Astrocyte of the spinal cord (primary cell): ENCODE measurements at regions not wholly inside any gene's neighbourhood (a gene's known extent, or its start where the extent isn't known, plus 50 kb on each side); places are given as distances from the start of the nearest gene placed in this dataset.
A peak's percentile ranks its signal among the peaks of the same experiment; 100 is the strongest.

Experiments
- DNase-seq: peaks from one replicate; pipeline ENCODE4 v3.0.0; 2011; ENCODE audit warnings: low read depth, low spot score
- H3K4me3 ChIP-seq: 2 replicates; pipeline ENCODE4 v1.5.1; 2011; ENCODE audit warnings: low read depth, mild to moderate bottlenecking, low read length, moderate library complexity
- in situ Hi-C: cut with HindIII; loops from 2 replicates; pipeline ENCODE4 v1.10.0; 2017; ENCODE audit warnings: low sequenced_read_pairs
- TF ChIP-seq, protein P1 (sequence below): IDR thresholded peaks from 2 replicates; pipeline ENCODE4 v1.5.1; 2012; ENCODE audit warnings: low read depth, mild to moderate bottlenecking, low read length, inconsistent platforms

DNA sequence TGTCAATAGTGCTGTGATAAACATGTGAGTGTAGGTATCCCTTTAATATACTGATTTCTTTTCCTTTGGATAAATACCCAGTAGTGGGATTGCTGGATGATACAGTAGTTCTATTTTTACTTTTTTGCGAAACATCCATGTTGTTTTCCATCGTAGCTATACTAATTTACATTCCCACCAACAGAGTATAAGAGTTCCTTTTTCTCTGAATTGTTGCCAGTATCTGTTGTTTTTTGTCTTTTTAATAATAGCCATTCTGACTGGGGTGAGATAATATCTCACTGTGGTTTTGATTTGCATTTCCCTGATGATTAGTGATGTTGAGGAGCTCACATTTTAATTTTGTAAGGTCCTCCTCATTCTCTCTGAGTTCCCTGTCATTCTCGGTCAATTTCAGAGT lies 71.1 kb upstream of the NFIL3 start:
- TF ChIP-seq, protein P1, sequence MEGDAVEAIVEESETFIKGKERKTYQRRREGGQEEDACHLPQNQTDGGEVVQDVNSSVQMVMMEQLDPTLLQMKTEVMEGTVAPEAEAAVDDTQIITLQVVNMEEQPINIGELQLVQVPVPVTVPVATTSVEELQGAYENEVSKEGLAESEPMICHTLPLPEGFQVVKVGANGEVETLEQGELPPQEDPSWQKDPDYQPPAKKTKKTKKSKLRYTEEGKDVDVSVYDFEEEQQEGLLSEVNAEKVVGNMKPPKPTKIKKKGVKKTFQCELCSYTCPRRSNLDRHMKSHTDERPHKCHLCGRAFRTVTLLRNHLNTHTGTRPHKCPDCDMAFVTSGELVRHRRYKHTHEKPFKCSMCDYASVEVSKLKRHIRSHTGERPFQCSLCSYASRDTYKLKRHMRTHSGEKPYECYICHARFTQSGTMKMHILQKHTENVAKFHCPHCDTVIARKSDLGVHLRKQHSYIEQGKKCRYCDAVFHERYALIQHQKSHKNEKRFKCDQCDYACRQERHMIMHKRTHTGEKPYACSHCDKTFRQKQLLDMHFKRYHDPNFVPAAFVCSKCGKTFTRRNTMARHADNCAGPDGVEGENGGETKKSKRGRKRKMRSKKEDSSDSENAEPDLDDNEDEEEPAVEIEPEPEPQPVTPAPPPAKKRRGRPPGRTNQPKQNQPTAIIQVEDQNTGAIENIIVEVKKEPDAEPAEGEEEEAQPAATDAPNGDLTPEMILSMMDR = no peak
- in situ Hi-C loops = no loop called here
- DNase-seq = no peak
- no peak overlapping the region for H3K4me3 ChIP-seq

DNA sequence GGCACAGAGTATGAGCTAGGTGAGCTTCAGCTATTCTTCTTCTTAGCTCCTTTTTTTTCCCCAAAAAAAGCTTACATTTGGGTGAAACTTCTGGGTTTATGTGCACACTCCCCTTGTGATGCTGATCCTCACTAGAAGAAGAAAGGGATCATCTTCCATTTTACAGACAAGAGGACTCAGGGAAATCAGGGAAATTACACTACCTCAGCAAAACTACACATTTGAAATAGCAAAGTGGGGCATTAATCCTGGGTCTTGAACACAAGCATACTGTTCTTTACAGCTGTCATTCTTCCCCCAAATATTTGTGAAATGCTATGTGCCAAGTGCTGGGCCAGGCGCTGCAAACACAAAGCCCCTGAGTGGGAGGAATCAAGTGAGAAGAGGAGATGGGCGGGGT lies 68.6 kb upstream of the NFIL3 start:
- H3K4me3 ChIP-seq = no peak overlapping the region
- in situ Hi-C loops = no loop called here
- TF ChIP-seq, protein P1 = no peak
- DNase-seq = no peak

DNA sequence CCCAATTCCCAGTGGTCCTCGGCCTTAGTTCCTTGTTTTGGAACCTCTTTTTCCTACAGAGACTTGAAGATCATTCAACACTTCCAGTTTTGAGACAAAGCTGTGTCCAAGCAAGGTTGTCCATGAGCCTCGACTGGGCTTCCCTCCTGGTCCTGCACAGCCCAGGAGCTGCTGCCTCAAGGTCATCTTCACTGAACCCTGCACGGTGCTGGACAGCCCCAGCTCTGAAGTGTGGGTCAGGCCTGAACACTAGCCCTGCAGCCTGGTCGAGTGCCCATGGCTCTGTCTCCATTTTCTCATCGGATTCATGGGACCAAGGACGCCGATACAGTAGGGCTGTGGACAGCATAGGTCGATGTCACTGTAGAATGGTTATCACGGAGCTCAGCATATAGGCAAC lies 68.0 kb upstream of the NFIL3 start:
- no peak overlapping the region for H3K4me3 ChIP-seq
- DNase-seq = no peak
- TF ChIP-seq, protein P1 = no peak
- in situ Hi-C loops = no loop called here

DNA sequence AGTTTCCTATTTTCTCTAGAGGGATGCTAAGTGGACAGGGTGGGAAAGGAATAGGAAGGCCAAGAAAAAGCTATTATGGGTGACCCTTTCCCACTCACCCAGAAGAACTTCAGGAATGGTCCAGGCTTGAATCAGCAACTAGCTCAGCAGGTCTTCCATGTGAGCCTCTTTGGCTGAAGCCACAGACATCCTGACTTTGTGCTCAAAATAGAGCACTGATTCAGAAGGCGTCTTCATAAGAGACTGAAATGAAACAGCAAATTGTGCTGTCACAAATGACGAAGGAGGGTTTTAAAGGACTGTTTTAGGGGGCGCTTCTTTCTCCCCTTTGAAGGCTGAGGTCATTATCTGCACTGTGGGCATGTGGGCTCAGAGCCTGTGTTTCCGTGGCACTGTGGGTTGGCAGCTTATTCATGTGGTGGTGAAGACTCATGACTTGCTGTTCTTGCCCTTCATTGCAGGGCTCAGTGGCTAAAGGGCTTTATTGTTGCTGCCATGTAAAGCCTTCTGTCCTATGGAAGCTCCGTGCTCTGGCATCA lies 65.8 kb upstream of the NFIL3 start:
- DNase-seq = peak; percentile 91
- in situ Hi-C loops = no loop called here
- H3K4me3 ChIP-seq = no peak overlapping the region
- TF ChIP-seq, protein P1 = no peak

DNA sequence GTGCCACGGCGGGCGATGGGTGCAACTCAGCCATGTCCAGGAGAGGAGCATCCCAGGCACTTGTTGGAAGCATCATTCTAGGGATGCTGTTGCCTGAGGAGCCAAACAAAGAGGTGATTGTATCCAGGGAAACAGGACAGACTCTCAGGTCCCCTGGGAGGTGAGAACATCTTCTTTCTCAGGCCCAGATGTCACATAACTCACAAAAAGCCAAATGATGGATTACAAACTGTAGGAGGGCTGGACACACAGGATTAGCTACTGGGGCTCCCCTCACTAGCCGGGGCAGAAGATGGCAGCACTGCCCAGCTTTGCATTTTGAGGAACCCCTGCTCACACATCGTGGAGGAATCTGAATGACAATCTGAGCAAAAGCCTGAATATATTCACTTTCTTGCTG lies 64.7 kb upstream of the NFIL3 start:
- TF ChIP-seq, protein P1 = no peak
- no peak overlapping the region for H3K4me3 ChIP-seq
- in situ Hi-C loops = no loop called here
- no peak for DNase-seq

DNA sequence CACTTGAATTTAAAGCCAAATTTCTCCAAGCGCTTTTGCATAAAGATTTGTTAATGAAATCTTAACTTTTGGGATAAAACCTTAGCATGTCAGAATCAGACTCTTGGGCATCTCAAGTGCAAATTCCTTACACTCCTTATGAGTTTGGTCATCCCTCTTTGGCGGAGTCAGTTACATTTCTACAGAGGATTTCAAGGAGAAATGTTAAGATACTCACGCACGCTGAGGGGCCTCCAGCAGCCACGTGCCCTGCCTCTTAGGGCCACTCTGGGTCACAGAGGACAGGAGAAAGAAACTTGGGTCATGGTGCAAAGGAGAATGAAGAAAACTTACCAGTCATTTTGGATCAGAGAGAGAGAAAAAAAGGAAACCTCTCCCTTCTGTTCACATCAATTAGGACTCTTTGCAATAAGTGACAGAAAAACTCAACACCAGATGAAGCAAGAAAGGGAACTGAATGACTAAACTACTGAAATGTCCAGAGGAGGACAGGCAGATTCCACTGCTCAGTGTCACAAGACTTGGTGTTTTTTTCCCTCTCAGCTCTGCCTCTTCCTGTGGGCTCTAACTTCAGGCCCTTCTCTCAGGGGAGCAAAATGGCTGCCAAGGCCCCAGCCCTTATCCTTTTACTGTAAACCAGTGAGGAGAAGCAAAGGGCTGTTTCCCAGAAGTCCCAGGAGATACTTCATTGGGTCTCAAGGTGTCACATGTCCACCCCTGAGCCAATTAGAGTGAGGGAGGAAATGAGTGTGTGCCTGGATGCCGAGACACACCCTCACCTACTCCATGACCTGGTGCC lies 63.3 kb upstream of the NFIL3 start:
- TF ChIP-seq, protein P1 = no peak
- in situ Hi-C loops = no loop called here
- peak; percentile 29 for DNase-seq
- H3K4me3 ChIP-seq = no peak overlapping the region
